ENCODE measurements at regions not wholly inside any gene's neighbourhood (a gene's known extent, or its start where the extent isn't known, plus 50 kb on each side); places are given as distances from the start of the nearest gene placed in this dataset.
"Not testable (repeated sequence)": the region's sequence is repeated elsewhere in the genome, so short reads cannot be mapped to it uniquely, and the experiment has no call there.

DNA sequence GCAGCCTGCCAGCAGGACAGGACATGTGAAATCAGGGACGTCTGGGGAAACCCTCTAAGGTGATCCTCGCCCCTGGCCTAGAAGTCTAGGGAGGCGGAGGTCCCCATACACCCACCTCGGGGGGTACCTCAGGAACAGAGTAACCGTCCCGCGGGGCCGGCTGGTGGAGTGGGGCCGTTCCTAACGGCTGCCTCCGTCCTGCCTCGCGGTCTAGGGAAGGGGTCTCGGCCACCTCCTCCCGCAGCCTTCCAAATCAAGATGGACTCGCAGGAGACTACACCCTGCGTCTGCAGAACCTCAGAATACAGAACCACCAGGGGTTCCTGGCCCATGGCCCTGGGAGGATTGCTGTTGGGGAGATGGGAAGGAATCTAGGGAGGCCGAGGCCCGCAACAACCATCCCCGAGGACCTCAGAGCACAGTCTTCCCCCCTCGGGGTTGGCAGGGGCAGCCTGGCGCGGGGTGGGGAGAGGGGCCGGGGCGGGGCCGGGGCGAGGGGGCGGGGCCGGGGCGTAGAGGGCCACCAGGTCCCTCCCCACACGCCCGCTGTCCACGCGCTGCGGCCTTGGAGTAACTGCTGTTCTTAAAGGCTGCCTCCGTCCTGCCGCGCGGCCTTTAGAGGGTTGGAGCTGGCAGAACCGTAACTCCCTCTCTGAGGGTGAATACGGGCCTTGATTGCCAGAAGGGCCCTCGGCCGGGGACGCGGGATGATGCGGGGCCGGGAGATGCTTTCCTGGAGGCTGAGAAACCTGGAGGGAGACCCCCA is 89.0 kb upstream of the MLN start:
- no peak for DNase-seq

GRCh38 chr6:33888664-33889200 is 84.9 kb upstream of the MLN start:
- DNase-seq, result no peak

DNA sequence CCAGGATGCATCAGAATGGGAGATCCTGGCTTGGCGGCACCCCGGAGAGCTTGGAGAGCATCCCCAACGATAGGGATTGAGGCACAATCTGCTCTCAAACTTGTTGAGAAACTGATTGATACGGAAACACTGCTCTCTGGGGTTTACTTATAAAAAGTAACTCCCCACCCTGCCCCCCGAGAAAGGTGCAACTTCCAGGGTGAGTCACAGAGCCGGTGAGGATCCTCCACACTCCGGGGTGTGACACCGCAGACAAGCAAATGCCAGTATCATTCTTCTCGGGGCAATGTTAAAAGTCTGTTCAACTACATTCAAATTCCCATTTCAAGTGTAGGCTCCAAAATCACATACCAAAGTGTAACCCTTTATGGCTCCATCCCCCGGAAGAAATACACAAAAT is 84.4 kb upstream of the MLN start:
- no peak for DNase-seq

- peak; percentile 39 for DNase-seq
These were observed 82.9 kb upstream of the MLN start for GRCh38 chr6:33886673-33887144.

DNA sequence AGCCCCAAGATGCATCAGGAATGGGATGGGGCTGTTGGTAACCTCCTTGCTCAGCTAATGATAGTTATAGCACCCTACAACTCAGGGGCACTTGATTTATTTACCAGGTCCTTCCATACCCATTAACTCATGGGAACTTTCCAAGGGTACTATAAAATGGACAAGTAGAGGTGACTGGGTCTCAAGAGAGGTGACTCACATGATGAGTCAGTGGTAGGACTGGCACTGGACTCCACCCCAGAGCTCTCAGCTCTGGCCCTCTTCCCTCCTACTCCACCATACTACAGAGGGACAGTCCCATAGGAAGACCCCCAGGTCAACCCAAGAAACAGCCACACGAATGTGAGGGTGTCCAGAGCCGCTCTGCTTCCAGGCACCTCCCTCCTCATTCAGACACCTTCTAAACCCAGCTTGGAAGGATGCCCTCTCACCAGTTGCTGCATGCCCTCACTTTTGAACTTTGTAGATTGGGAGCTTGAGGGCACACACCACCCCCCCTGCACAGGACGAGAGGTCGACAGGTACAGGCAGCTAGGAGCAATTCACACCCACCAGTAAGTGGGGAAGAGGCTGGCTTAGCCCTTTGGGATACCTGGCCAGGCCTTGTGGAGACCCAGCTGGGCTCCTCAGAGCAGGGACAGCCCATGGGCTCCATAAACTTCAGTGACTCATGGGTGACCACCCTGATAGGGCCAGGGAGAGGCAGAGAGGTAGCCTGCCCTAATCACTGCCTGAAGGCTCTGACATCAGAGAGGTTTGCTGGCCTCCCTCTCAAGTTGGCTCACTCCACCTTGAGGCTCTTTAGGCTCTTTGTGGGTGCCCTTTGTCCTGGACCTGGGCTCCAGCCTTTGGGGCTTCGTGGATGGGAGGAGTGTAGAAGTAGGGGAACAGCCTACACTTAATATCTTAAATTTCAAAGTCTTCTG is 81.6 kb upstream of the MLN start:
- no peak for DNase-seq

DNA sequence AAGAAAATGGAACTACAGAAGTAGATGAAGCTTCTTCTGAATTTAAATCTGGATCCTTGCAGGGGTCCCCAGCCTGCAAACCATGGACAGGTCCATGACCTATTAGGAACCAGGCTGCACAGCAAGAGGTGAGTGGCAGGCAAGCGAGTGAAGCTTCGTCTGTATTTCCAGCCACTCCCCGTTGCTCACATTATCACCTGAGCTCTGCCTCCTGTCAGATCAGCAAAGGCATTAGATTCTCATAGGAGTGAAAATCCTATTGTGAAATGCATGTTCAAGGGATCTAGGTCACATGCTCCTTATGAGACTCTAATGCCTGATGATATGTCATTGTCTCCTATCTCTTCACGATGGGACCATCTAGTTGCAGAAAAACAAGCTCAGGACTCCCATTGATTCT is 79.8 kb upstream of the MLN start:
- not testable (repeated sequence) for DNase-seq

DNA sequence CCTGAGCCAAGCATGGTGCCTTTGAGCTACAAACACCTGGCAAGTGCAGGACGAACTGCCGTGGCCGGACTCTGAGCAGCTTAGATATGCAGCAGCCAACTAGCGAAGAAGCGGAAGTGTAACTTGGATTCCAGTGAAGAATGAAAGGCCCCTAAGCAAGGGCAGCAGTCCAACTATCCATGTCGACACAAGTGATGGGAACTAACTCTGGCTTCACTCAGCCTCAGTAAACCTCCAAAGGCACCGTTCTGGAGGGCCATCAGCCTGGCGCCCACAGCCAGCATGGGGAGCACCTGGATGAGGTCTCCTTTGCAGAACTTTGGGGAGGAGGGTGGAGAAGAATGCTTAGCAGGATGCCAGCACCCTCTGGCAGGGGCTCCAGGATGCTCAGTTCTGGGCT is 78.4 kb upstream of the MLN start:
- no peak for DNase-seq

DNA sequence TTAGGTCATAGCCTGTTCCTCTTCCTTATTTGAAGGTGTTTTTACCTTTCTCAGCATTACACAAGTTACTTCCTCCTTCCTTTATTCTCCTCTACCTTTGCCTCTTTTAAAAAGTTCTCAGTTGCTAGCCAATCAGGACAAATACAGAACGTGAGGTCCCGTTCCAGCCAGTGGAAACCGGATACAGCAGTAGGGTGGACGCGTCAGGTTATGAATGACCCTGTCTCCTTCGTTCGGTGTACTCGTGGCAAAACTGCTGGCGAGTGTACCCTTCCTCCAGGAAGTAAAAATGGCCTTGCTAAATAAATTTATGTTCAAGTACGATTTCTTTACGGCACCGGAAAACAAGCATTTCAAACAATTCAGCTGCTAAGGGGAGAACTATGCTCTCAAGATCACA is 77.0 kb upstream of the MLN start:
- DNase-seq, result no peak

- DNase-seq, result no peak
These were observed 76.4 kb upstream of the MLN start for GRCh38 chr6:33880104-33880678.

DNA sequence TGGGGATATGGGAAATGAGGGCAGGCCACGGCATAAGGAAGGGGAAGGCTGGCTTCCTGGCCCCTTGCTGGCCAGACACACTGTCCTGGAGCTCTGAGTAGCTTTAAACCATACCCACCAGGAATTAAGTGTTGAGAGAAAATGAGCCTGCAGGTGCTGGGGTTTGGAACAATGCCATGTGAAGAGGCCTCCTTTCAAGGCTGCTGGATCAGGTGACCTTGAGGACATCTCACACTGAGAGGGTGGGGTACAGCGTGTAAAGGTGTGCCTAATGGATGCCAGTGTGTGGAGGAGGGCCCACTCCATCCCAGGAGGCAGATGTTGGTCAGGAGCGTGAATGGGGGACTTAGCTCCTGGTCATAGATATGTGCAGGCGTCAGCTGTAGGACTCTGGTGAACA is 74.8 kb upstream of the MLN start:
- no peak for DNase-seq

- no peak for DNase-seq
These were observed 74.3 kb upstream of the MLN start for GRCh38 chr6:33877982-33878535.

DNA sequence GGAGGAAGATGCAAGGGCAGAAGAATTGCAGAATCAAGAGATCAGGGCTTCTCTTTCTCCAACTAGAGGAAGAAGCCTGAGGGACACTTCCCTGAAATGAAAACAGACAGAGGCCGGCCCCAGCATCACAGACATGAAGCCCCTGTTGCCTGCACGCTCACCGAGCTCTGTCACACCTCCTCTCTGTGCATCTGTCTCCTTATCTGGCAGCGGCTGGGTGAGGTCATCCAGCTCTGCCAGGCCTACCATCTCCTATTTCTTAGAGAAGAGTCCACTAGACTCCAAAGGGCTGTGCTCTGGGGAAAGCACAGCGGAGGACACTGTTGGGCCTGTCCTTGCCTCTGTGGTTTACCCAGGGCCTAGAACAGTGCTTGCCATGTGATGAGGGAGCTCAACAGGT is 71.9 kb upstream of the MLN start:
- DNase-seq, result no peak

- no peak for DNase-seq
These were observed 71.4 kb upstream of the MLN start for GRCh38 chr6:33875141-33875581.

GRCh38 chr6:33874136-33874760 is 70.4 kb upstream of the MLN start:
- no peak for DNase-seq

- DNase-seq, result no peak
These were observed 69.0 kb upstream of the MLN start for GRCh38 chr6:33872761-33873160.

DNA sequence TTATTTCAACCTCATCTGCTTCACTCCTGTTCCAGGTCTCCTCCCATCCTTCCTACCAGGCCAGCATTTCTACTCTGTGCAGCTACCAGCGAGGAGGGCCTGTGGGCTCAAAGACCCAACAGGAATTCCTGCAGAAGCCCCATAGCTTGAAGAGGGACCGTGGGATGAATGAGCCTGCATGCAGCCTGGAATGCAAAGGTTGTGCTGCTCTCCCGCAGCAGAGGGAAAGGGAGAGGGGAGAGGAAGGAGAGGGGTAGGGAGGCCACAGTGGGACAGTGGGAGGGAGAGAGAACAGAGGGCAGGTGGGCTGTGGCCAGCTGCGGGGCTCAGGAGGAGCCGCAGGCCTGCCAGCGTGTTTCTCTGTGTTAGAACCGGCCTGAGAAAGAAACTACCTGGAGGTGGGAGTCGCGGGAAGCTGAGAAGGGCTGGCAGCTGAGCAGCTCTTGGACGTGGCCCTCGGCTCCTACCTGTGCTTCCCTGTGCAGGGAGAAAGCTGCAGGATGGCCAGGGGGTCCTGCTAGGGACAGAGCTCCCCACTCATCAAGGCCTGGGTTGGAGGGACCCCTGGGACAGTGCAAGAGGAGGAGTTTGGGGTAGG is 66.1 kb upstream of the MLN start:
- no peak for DNase-seq

GRCh38 chr6:33869121-33869520 is 65.3 kb upstream of the MLN start:
- DNase-seq, result no peak

DNA sequence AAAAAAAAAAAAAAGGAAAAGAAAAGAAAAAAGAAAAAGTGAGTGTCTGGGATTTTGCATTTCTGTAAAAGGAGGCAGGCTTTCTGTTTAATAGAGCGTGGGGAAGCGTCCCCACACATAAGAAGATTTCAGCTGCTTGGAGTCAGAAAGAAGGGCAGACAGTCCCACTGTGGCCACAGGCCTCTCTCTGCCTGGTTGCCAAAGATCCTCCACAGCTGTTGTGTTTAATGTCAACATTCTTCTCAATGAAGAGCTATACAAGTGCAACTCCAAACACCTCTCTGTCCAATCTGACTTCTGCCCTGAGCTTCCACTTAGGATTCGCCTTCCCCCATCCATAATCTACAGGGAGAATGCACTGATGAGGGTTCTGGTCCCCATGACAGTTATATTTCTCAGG is 64.3 kb upstream of the MLN start:
- DNase-seq, result no peak

DNA sequence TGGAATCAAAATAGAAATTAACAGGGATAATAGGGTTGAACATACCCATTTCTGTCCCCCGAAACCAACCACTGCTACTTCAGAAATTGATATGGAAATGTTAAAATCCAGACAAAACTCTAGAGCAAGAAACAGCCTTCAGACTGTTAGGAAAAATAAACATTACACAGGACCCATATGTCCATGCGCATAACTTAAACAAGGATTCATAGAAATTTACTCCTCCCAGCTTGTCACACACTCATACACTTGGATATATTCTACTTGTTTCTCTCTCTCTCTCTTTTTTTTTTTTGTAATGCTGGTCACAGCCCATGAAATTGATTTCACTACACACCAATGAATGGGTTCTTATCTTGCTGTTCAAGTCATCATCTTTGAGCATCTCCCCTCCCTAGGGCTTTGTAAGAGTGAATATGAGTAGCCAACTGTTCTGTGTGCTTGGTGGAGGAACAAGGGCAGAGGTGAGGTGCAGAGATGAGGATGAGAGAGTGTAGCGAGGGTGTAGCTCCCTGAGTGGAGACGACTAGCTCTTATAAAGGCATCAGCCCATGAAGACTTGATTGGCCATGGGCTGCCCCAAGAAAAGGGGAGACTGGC is 61.8 kb upstream of the MLN start:
- DNase-seq, result no peak

GRCh38 chr6:33863723-33864440 is 60.1 kb upstream of the MLN start:
- no peak for DNase-seq

DNA sequence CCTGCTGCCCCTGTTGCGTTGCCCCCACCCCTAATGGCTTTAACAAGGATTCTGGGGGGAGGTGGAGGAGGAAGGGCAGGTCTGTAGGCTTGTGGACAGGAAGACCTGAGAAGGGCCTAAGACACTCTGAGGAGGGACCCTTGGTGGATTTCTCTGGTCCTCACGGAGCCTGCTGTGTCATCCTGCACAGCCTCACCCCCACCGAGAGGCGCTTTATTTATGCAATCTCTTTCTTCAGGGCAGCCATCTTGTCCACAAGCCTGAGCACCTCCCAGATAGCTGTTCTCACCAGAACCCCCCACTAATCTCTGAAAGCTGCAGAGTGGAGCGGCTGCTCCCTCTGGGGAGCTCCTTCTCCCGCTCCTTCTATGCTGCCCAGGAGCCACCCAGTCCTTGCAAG is 59.3 kb upstream of the MLN start:
- no peak for DNase-seq

All from CD4-positive, alpha-beta T cell treated with Interleukin-17A for 1 hour (primary cell).